ENCODE measurements at regions not wholly inside any gene's neighbourhood (a gene's known extent, or its start where the extent isn't known, plus 50 kb on each side); places are given as distances from the start of the nearest gene placed in this dataset.
"Not testable (repeated sequence)": the region's sequence is repeated elsewhere in the genome, so short reads cannot be mapped to it uniquely, and the experiment has no call there.

DNA sequence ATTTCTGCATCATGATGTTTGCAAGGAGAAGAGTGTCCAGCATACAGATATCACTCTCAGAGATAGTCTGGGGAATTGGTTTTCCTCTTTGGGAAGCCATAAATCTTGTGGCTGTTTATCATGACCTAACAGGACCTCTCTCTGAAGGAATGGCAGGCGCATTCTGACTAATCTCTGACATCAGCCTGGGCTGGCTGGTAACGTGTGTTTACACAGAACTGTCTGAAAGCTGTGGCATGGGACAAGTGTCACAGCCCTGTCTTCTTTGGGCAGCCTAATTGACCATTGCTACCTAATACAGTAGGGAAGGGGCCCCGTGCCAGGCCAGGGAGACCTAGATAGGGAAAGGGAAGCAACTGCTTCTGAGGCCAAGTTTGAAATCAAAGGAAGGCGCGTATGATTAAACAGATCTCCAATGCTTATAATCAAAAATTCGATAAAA lies 73.9 kb upstream of the CABCOCO1 start:
- Histone ChIP-seq H3K4me3 (ENCODE audit: low read depth, low read length) (no peak overlapping the region), H3K27me3 (ENCODE audit: control insufficient read depth, insufficient read depth, low read length) (no peaks in the 10 kb centered on the region), H3K27ac (ENCODE audit: low read depth, low read length) (no peak overlapping the region), H3K36me3 (ENCODE audit: control insufficient read depth, insufficient read depth, low read length) (no peaks in the 10 kb centered on the region), H3K4me1 (ENCODE audit: control insufficient read depth, insufficient read depth, low read length) (peaks cover 9% of the 10 kb centered on the region), H3K9ac (ENCODE audit: low read length) (no peak overlapping the region), H3K9me3 (ENCODE audit: control insufficient read depth, insufficient read depth, low read depth, low read length) (no peaks in the 10 kb centered on the region)

DNA sequence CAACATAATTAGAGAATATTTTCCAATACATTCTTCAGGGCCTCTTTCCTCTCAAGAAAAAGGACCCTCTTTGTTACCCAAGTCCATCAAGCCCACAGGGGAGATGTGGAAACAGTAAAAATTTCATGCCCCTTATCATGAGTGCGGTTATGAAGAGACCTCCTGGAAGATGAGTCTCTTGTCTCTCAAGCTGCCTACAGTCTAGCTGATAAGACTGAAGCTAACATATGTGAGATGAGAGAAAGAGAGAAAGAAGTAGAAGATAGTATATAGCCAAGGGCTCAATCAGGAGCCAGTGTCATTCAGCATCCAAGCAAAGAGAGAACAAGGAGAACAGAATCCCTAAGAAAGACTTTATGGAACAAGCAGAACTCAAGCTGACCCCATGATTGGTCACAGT lies 75.9 kb upstream of the CABCOCO1 start:
- Histone ChIP-seq H3K27ac (ENCODE audit: low read depth, low read length) (no peak overlapping the region), H3K36me3 (ENCODE audit: control insufficient read depth, insufficient read depth, low read length) (no peaks in the 10 kb centered on the region), H3K4me1 (ENCODE audit: control insufficient read depth, insufficient read depth, low read length) (no peaks in the 10 kb centered on the region), H3K9ac (ENCODE audit: low read length) (no peak overlapping the region), H3K9me3 (ENCODE audit: control insufficient read depth, insufficient read depth, low read depth, low read length) (no peaks in the 10 kb centered on the region), H3K4me3 (ENCODE audit: low read depth, low read length) (no peak overlapping the region), H3K27me3 (ENCODE audit: control insufficient read depth, insufficient read depth, low read length) (no peaks in the 10 kb centered on the region)

DNA sequence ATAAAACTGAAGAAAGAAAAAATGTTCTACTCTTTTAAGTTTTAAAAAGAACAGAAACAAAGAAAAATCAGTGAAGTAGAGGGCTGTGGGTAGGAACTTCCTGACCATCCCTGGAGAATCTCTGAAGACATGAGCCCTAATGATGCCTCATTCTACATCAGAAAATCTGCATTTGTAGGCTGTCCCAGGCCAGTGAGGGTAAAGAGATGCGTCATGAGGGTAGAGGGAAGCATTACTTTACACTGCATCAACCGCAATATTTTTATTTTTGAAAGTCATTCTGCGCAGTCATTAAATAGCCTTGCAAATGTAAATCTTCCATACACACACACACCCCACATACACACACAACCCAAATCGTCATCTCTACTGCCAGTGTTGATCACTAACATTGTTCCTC lies 82.1 kb upstream of the CABCOCO1 start:
- Histone ChIP-seq H3K4me1 (ENCODE audit: control insufficient read depth, insufficient read depth, low read length) (0 out of 2 replicates have a peak, but pooled peaks cover 5% of the 10 kb centered on the region), H3K9ac (ENCODE audit: low read length) (no peak overlapping the region), H3K4me3 (ENCODE audit: low read depth, low read length) (no peak overlapping the region), H3K27me3 (ENCODE audit: control insufficient read depth, insufficient read depth, low read length) (no peaks in the 10 kb centered on the region), H3K9me3 (ENCODE audit: control insufficient read depth, insufficient read depth, low read depth, low read length) (no peaks in the 10 kb centered on the region), H3K27ac (ENCODE audit: low read depth, low read length) (no peak overlapping the region), H3K36me3 (ENCODE audit: control insufficient read depth, insufficient read depth, low read length) (no peaks in the 10 kb centered on the region)

DNA sequence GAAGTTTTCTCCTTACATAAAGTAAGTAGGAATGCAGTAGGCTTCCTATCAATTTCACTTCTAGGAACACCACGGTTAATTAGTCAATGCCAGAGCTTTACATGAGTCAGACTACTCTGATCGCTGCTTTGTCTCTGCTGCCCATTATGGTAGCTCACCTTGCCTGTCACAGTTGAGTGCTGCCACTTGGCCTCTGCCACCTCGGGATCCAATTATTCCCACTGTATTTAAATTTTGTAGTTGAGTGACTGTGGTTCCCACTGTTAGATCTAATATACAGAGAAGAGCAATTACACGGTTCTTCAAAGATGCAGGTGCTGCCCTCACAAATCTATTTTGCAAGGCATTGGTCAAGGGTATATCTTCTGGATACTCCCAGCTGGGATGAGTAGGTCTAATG lies 92.5 kb upstream of the CABCOCO1 start:
- peaks cover 17% of the 10 kb centered on the region; the same call in 1 of the 2 replicates for H3K9me3 ChIP-seq (ENCODE audit: control insufficient read depth, insufficient read depth, low read depth, low read length)
- not testable (repeated sequence) for H3K36me3 ChIP-seq (ENCODE audit: control insufficient read depth, insufficient read depth, low read length); H3K4me3 ChIP-seq (ENCODE audit: low read depth, low read length); H3K4me1 ChIP-seq (ENCODE audit: control insufficient read depth, insufficient read depth, low read length); H3K27ac ChIP-seq (ENCODE audit: low read depth, low read length); H3K27me3 ChIP-seq (ENCODE audit: control insufficient read depth, insufficient read depth, low read length); H3K9ac ChIP-seq (ENCODE audit: low read length)

DNA sequence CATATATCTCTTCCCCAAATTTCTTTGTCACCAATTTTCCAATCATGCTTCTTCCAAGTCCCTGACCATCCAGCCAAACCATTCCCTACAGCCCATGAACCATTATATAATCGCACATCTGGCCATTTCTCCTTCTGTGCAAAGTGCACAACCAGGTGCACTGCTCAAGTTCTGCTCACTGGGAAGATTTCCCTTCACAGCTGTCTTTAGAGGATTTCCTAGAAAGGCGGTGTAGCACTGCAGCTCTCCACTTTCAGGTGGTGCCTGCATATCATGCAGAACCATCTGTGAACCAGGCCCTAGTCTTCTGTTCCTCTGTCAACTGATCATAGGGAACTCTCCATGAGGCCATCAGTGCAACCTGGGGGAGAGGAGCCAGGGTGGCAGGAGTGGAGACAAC lies 95.0 kb upstream of the CABCOCO1 start:
- H3K4me1 ChIP-seq (ENCODE audit: control insufficient read depth, insufficient read depth, low read length): no peaks in the 10 kb centered on the region
- no peak overlapping the region for H3K27ac ChIP-seq (ENCODE audit: low read depth, low read length)
- H3K9ac ChIP-seq (ENCODE audit: low read length): no peak overlapping the region
- no peak overlapping the region for H3K4me3 ChIP-seq (ENCODE audit: low read depth, low read length)
- H3K36me3 ChIP-seq (ENCODE audit: control insufficient read depth, insufficient read depth, low read length): no peaks in the 10 kb centered on the region
- no peaks in the 10 kb centered on the region for H3K27me3 ChIP-seq (ENCODE audit: control insufficient read depth, insufficient read depth, low read length)
- H3K9me3 ChIP-seq (ENCODE audit: control insufficient read depth, insufficient read depth, low read depth, low read length): peaks cover 17% of the 10 kb centered on the region; the same call in 1 of the 2 replicates

DNA sequence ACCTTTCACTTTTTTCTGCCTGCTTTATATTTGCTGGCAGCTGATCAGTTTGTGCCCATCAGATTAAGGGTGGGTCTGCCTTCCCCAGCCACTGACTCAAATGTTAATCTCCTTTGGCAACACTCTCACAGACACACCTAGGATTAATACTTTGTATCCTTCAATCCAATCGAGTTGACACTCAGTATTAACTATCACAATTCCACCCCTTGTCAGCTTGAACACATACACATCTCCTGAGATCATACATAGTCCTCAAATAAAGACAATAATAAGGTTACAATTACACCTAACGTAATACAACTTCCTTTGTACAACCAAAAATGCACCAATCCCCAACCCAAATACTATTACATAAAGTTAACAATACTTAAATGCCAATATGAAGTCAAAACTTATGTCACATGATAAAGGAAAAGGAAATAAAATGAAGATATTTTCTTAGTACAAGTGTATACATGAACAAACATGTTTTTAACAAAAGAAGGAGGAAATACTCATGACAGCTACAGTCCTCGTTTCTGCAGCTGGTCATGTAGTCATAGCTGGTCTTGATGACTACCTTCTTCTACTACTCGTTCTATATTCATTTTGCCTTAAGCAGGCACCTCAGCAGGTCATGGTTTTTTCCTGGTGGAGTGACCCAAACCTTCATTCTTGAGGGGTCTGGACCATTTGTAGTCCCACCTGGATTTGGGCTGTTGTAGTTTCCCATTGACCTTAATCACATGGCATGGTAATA lies 96.7 kb upstream of the CABCOCO1 start:
- Histone ChIP-seq H3K27ac (ENCODE audit: low read depth, low read length) (no peak overlapping the region), H3K4me1 (ENCODE audit: control insufficient read depth, insufficient read depth, low read length) (no peaks in the 10 kb centered on the region), H3K4me3 (ENCODE audit: low read depth, low read length) (no peak overlapping the region), H3K9me3 (ENCODE audit: control insufficient read depth, insufficient read depth, low read depth, low read length) (peaks cover 23% of the 10 kb centered on the region), H3K9ac (ENCODE audit: low read length) (no peak overlapping the region), H3K27me3 (ENCODE audit: control insufficient read depth, insufficient read depth, low read length) (no peaks in the 10 kb centered on the region), H3K36me3 (ENCODE audit: control insufficient read depth, insufficient read depth, low read length) (no peaks in the 10 kb centered on the region)

DNA sequence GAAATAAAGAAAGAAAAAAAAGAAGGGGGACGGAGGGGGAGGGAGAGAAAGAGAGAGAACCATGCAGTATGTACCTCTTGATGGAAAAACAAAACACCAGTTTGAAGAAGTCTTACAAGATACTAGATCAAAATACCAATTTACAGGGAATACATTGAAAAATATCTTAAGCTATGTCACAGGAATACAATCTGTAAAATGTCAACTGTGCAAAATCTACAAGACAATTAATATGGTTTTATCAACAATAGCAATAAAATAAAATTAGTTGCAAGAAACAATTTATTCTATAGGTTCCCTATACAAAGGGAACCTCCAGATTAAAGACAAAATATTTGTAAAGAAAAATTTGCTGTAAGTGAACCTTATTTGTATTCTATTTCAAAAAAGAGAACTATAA lies 98.3 kb upstream of the CABCOCO1 start:
- Histone ChIP-seq H3K9me3 (ENCODE audit: control insufficient read depth, insufficient read depth, low read depth, low read length) (peaks cover 8% of the 10 kb centered on the region), H3K4me3 (ENCODE audit: low read depth, low read length) (no peak overlapping the region)

DNA sequence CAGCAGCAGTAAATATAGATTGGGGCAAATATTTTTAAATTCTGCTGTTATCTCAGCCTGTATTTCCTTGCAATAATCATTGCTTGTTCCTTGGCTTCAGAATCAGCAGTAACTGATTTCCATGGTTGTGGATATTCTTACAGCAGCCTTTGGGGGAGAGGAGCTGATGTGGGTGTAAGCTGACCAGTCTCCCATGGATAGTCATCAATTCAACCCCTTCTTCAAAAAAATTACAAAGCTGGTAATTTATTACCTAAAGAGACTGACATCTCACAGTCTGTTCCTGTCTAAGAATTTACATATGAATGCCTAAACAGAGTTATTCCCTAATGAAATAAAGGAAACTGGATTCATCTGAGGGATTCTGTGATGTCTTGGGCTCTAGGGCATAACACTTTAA lies 103.1 kb upstream of the CABCOCO1 start:
- peaks cover 6% of the 10 kb centered on the region for H3K9me3 ChIP-seq (ENCODE audit: control insufficient read depth, insufficient read depth, low read depth, low read length)

More for the DNA sequence above, 98.3 kb upstream of the CABCOCO1 start:
- Histone ChIP-seq H3K27ac (ENCODE audit: low read depth, low read length) (no peak overlapping the region), H3K36me3 (ENCODE audit: control insufficient read depth, insufficient read depth, low read length) (no peaks in the 10 kb centered on the region), H3K9ac (ENCODE audit: low read length) (no peak overlapping the region), H3K4me1 (ENCODE audit: control insufficient read depth, insufficient read depth, low read length) (no peaks in the 10 kb centered on the region; the same call in 1 of the 2 replicates), H3K27me3 (ENCODE audit: control insufficient read depth, insufficient read depth, low read length) (no peaks in the 10 kb centered on the region)

DNA sequence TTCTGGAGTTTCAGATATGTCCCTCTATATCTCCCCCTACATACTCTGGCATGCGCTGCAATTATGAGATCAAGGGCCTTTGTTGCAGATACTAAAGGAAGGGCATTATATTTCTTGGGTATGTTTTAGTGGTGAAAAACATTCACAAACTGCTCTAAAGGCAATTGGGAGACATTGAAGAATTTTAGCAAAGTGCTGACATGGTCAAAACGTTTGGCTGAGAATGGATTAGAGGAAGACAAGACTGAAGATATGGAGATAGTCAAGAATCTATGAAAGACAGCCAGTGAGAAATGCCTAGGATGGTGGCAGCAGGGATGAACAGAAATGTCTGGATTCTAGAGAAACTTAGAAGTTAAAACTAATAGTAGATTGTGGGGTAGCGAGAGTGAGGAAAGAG lies 104.5 kb upstream of the CABCOCO1 start:
- Histone ChIP-seq H3K4me3 (ENCODE audit: low read depth, low read length) (no peak overlapping the region), H3K9me3 (ENCODE audit: control insufficient read depth, insufficient read depth, low read depth, low read length) (peaks cover 6% of the 10 kb centered on the region), H3K36me3 (ENCODE audit: control insufficient read depth, insufficient read depth, low read length) (no peaks in the 10 kb centered on the region), H3K9ac (ENCODE audit: low read length) (no peak overlapping the region), H3K27me3 (ENCODE audit: control insufficient read depth, insufficient read depth, low read length) (no peaks in the 10 kb centered on the region), H3K27ac (ENCODE audit: low read depth, low read length) (no peak overlapping the region), H3K4me1 (ENCODE audit: control insufficient read depth, insufficient read depth, low read length) (peaks cover 11% of the 10 kb centered on the region; the same call in 1 of the 2 replicates)

More for the DNA sequence above, 103.1 kb upstream of the CABCOCO1 start:
- Histone ChIP-seq H3K27ac (ENCODE audit: low read depth, low read length) (no peak overlapping the region), H3K4me1 (ENCODE audit: control insufficient read depth, insufficient read depth, low read length) (peaks cover 11% of the 10 kb centered on the region; the same call in 1 of the 2 replicates), H3K4me3 (ENCODE audit: low read depth, low read length) (no peak overlapping the region), H3K36me3 (ENCODE audit: control insufficient read depth, insufficient read depth, low read length) (no peaks in the 10 kb centered on the region), H3K9ac (ENCODE audit: low read length) (no peak overlapping the region), H3K27me3 (ENCODE audit: control insufficient read depth, insufficient read depth, low read length) (no peaks in the 10 kb centered on the region)

DNA sequence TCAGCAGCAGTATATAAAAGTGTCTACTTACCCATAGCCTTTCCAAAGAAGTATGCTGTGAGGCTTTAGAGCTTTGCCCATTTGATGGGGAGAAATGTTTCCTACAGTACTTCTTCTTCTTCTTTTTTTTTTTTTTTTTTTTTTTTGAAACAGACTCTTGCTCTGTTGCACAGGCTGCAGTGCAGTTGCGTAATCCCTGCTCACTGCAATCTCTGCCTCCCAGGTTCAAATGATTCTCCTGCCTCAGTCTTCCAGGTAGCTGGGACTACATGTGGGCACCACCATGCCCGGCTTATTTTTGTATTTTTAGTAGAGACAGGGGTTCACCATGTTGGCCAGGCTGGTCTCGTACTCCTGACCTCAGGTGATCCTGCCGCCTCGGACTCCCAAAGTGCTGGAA lies 101.7 kb upstream of the TMEM26 start:
- no peaks in the 10 kb centered on the region for H3K27me3 ChIP-seq (ENCODE audit: control insufficient read depth, insufficient read depth, low read length)
- no peak overlapping the region for H3K27ac ChIP-seq (ENCODE audit: low read depth, low read length)
- H3K4me1 ChIP-seq (ENCODE audit: control insufficient read depth, insufficient read depth, low read length): peaks cover 11% of the 10 kb centered on the region; the same call in 1 of the 2 replicates
- H3K36me3 ChIP-seq (ENCODE audit: control insufficient read depth, insufficient read depth, low read length): no peaks in the 10 kb centered on the region
- no peaks in the 10 kb centered on the region for H3K9me3 ChIP-seq (ENCODE audit: control insufficient read depth, insufficient read depth, low read depth, low read length)
- no peak overlapping the region for H3K4me3 ChIP-seq (ENCODE audit: low read depth, low read length)
- no peak overlapping the region for H3K9ac ChIP-seq (ENCODE audit: low read length)

DNA sequence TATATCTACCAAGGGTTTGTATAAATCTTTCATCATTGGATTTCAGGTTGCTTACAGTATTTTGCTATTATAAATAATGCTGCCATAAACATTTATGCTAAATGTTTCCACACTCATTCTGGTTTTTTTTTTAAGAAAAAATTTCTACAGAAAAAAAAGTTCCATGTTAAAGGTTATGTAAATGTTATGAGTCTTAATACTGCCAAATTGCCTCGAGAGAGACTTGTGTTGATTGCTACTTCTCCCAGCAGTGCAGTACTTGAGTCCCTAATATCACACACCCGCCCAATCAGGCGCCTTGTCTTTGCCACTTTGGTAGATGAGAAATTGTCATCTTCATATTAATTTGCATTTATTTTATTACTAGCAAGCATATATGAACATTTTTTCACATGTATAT lies 96.7 kb upstream of the TMEM26 start:
- H3K4me3 ChIP-seq (ENCODE audit: low read depth, low read length): no peak overlapping the region
- H3K9me3 ChIP-seq (ENCODE audit: control insufficient read depth, insufficient read depth, low read depth, low read length): no peaks in the 10 kb centered on the region
- H3K36me3 ChIP-seq (ENCODE audit: control insufficient read depth, insufficient read depth, low read length): no peaks in the 10 kb centered on the region
- no peaks in the 10 kb centered on the region for H3K4me1 ChIP-seq (ENCODE audit: control insufficient read depth, insufficient read depth, low read length)
- no peak overlapping the region for H3K9ac ChIP-seq (ENCODE audit: low read length)
- H3K27ac ChIP-seq (ENCODE audit: low read depth, low read length): no peak overlapping the region
- H3K27me3 ChIP-seq (ENCODE audit: control insufficient read depth, insufficient read depth, low read length): no peaks in the 10 kb centered on the region

All from HUES6 (cell line).